ENCODE measurements at regions not wholly inside any gene's neighbourhood (a gene's known extent, or its start where the extent isn't known, plus 50 kb on each side); places are given as distances from the start of the nearest gene placed in this dataset.

DNA sequence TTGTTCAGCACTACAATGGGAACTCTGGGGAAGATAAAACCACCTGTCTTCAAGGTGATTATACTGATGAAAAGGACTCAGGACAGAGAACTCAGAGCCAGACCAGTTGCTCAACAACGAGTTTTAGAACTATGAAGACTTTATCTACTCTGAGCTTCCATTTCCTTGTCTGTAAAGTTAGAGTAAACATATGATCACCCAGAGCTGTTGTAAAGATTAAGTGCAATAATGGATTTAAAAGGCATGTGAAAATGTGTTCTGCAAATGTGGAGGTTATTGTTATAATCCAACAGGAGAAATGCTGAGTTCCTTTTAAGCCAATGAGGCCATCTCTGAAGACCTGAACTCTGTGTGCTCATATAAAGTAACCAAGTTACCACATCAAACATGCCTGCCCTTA lies 139.7 kb upstream of the CMC1 start:
- Histone ChIP-seq H3K4me2 (ENCODE audit: low read length) (no peak overlapping the region), H3K27me3 (ENCODE audit: insufficient read depth, low read depth, low read length) (no peaks in the 10 kb centered on the region), H2AFZ (ENCODE audit: low read depth, low read length) (no peak overlapping the region), H3K4me3 (ENCODE audit: low read length) (no peak overlapping the region), H3K79me2 (replicated peaks; ENCODE audit: insufficient read depth, low read length) (no peaks in the 10 kb centered on the region), H3K9ac (ENCODE audit: low read length) (no peak overlapping the region), H3K9me2 (ENCODE audit: insufficient read depth, low read length) (no peaks in the 10 kb centered on the region), H3K9me3 (ENCODE audit: low read length) (no peaks in the 10 kb centered on the region), H3K36me3 (ENCODE audit: insufficient read depth, low read length) (no peaks in the 10 kb centered on the region), H3F3A (ENCODE audit: insufficient read depth, low read length, poor library complexity, severe bottlenecking) (no peaks in the 10 kb centered on the region), H4K20me1 (ENCODE audit: insufficient read depth) (no peaks in the 10 kb centered on the region), H3K27ac (ENCODE audit: low read length) (no peak overlapping the region)
- TF ChIP-seq, protein P1, sequence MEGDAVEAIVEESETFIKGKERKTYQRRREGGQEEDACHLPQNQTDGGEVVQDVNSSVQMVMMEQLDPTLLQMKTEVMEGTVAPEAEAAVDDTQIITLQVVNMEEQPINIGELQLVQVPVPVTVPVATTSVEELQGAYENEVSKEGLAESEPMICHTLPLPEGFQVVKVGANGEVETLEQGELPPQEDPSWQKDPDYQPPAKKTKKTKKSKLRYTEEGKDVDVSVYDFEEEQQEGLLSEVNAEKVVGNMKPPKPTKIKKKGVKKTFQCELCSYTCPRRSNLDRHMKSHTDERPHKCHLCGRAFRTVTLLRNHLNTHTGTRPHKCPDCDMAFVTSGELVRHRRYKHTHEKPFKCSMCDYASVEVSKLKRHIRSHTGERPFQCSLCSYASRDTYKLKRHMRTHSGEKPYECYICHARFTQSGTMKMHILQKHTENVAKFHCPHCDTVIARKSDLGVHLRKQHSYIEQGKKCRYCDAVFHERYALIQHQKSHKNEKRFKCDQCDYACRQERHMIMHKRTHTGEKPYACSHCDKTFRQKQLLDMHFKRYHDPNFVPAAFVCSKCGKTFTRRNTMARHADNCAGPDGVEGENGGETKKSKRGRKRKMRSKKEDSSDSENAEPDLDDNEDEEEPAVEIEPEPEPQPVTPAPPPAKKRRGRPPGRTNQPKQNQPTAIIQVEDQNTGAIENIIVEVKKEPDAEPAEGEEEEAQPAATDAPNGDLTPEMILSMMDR (IDR thresholded peaks at IDR 0.05; ENCODE audit: poor library complexity, severe bottlenecking): no peak
- TF ChIP-seq EZH2 (IDR thresholded peaks at IDR 0.05; ENCODE audit: borderline replicate concordance, insufficient read depth, low read length, poor library complexity, severe bottlenecking) (no peak), POLR2AphosphoS5 (IDR thresholded peaks at IDR 0.05) (no peak), SMC3 (conservative IDR thresholded peaks at IDR 0.05; ENCODE audit: poor library complexity) (no peak), TAF1 (IDR thresholded peaks at IDR 0.05; ENCODE audit: low read depth) (no peak), MXI1 (conservative IDR thresholded peaks at IDR 0.05; ENCODE audit: poor library complexity, severe bottlenecking) (no peak), EP300 (conservative IDR thresholded peaks at IDR 0.05; ENCODE audit: poor library complexity, severe bottlenecking) (no peak), RAD21 (conservative IDR thresholded peaks at IDR 0.05) (no peak)
- TF ChIP-seq, protein P2, sequence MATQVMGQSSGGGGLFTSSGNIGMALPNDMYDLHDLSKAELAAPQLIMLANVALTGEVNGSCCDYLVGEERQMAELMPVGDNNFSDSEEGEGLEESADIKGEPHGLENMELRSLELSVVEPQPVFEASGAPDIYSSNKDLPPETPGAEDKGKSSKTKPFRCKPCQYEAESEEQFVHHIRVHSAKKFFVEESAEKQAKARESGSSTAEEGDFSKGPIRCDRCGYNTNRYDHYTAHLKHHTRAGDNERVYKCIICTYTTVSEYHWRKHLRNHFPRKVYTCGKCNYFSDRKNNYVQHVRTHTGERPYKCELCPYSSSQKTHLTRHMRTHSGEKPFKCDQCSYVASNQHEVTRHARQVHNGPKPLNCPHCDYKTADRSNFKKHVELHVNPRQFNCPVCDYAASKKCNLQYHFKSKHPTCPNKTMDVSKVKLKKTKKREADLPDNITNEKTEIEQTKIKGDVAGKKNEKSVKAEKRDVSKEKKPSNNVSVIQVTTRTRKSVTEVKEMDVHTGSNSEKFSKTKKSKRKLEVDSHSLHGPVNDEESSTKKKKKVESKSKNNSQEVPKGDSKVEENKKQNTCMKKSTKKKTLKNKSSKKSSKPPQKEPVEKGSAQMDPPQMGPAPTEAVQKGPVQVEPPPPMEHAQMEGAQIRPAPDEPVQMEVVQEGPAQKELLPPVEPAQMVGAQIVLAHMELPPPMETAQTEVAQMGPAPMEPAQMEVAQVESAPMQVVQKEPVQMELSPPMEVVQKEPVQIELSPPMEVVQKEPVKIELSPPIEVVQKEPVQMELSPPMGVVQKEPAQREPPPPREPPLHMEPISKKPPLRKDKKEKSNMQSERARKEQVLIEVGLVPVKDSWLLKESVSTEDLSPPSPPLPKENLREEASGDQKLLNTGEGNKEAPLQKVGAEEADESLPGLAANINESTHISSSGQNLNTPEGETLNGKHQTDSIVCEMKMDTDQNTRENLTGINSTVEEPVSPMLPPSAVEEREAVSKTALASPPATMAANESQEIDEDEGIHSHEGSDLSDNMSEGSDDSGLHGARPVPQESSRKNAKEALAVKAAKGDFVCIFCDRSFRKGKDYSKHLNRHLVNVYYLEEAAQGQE (IDR thresholded peaks at IDR 0.05; ENCODE audit: borderline replicate concordance): no peak

DNA sequence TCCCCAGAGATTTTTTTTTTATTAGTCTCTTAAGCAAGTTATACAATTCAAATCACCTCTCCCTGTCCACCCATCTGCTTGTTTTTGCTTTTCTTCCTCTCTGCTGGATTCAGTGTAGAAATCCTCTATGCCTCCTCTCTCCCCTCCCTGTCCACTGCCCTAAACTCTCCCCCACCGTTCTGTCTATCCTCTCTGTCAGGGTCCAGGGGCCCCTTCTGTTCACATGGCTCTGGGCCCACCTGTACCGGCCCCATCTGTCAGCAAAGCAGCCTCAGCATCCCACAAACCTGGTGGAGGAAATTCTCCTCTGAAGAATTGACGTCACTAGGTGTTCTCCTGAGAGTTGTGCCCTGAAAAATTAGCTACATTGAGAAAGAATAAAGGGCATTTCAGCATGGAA lies 137.6 kb upstream of the CMC1 start:
- Histone ChIP-seq H3K9me2 (ENCODE audit: insufficient read depth, low read length) (no peaks in the 10 kb centered on the region), H3K9me3 (ENCODE audit: low read length) (no peaks in the 10 kb centered on the region), H3K79me2 (replicated peaks; ENCODE audit: insufficient read depth, low read length) (no peaks in the 10 kb centered on the region), H3K36me3 (ENCODE audit: insufficient read depth, low read length) (no peaks in the 10 kb centered on the region), H3K27me3 (ENCODE audit: insufficient read depth, low read depth, low read length) (no peaks in the 10 kb centered on the region), H3K4me2 (ENCODE audit: low read length) (no peak overlapping the region), H4K20me1 (ENCODE audit: insufficient read depth) (no peaks in the 10 kb centered on the region), H3K27ac (ENCODE audit: low read length) (no peak overlapping the region), H2AFZ (ENCODE audit: low read depth, low read length) (no peak overlapping the region), H3K4me3 (ENCODE audit: low read length) (no peak overlapping the region), H3F3A (ENCODE audit: insufficient read depth, low read length, poor library complexity, severe bottlenecking) (no peaks in the 10 kb centered on the region), H3K9ac (ENCODE audit: low read length) (no peak overlapping the region)
- TF ChIP-seq, protein P1 (IDR thresholded peaks at IDR 0.05; ENCODE audit: poor library complexity, severe bottlenecking): no peak
- TF ChIP-seq RAD21 (conservative IDR thresholded peaks at IDR 0.05): no peak
- no peak for TF ChIP-seq EP300 (conservative IDR thresholded peaks at IDR 0.05; ENCODE audit: poor library complexity, severe bottlenecking)
- TF ChIP-seq, protein P2 (IDR thresholded peaks at IDR 0.05; ENCODE audit: borderline replicate concordance): no peak
- no peak for TF ChIP-seq SMC3 (conservative IDR thresholded peaks at IDR 0.05; ENCODE audit: poor library complexity)
- TF ChIP-seq POLR2AphosphoS5 (IDR thresholded peaks at IDR 0.05): no peak
- no peak for TF ChIP-seq TAF1 (IDR thresholded peaks at IDR 0.05; ENCODE audit: low read depth)
